ENCODE measurements at regions not wholly inside any gene's neighbourhood (a gene's known extent, or its start where the extent isn't known, plus 50 kb on each side); places are given as distances from the start of the nearest gene placed in this dataset.
A peak's percentile ranks its signal among the peaks of the same experiment; 100 is the strongest.

GRCh38 chr4:184563621-184564020 lies 85.6 kb downstream of the CASP3 start:
- WGBS (ENCODE audit: insufficient coverage), result 81% methylated on average over 3 of the region's 3 CpGs
- H3K27ac ChIP-seq (ENCODE audit: low read length), result no peak overlapping the region
- H3K36me3 ChIP-seq (ENCODE audit: control insufficient read depth, insufficient read depth, low read length), result no peaks in the 10 kb centered on the region
- Mint-ChIP-seq H3K36me3 (no peaks in the 10 kb centered on the region), H3K27me3 (ENCODE audit: low read depth in 2 of 2) (no peaks in the 10 kb centered on the region), H3K27ac (no peak overlapping the region), H3K4me3 (no peak overlapping the region), H3K9me3 (no peaks in the 10 kb centered on the region), H3K4me1 (peaks cover 0 to 4% of the 10 kb centered on the region in 2 donors)
- H3K4me3 ChIP-seq (ENCODE audit: low read length), result no peak overlapping the region
- ATAC-seq (no peak), DNase-seq (no peak)
- no peaks in the 10 kb centered on the region for H3K27me3 ChIP-seq (ENCODE audit: control insufficient read depth, insufficient read depth, low read length)
- no peaks in the 10 kb centered on the region for H3K9me3 ChIP-seq (ENCODE audit: control insufficient read depth, insufficient read depth, low read length)
- no peak for TF ChIP-seq CTCF (IDR thresholded peaks at IDR 0.05)
- H3K4me1 ChIP-seq (ENCODE audit: control insufficient read depth, insufficient read depth, low read length), result no peaks in the 10 kb centered on the region
- intact Hi-C loops (cut with micrococcal nuclease), result no loop called here

GRCh38 chr4:184558996-184559395 lies 84.6 kb upstream of the IRF2 start:
- Mint-ChIP-seq H3K4me1 (peaks cover 0 to 4% of the 10 kb centered on the region in 2 donors), H3K27me3 (ENCODE audit: low read depth in 2 of 2) (no peaks in the 10 kb centered on the region), H3K4me3 (no peak overlapping the region), H3K36me3 (no peaks in the 10 kb centered on the region), H3K27ac (peak overlapping the region in 1 of 2 donors; percentile 7), H3K9me3 (no peaks in the 10 kb centered on the region)
- DNase-seq, result no peak
- TF ChIP-seq CTCF (IDR thresholded peaks at IDR 0.05), result no peak
- Histone ChIP-seq H3K4me1 (ENCODE audit: control insufficient read depth, insufficient read depth, low read length) (no peaks in the 10 kb centered on the region), H3K36me3 (ENCODE audit: control insufficient read depth, insufficient read depth, low read length) (no peaks in the 10 kb centered on the region), H3K9me3 (ENCODE audit: control insufficient read depth, insufficient read depth, low read length) (no peaks in the 10 kb centered on the region), H3K27ac (ENCODE audit: low read length) (no peak overlapping the region), H3K27me3 (ENCODE audit: control insufficient read depth, insufficient read depth, low read length) (no peaks in the 10 kb centered on the region), H3K4me3 (ENCODE audit: low read length) (no peak overlapping the region)
- no peak for ATAC-seq
- intact Hi-C loops (cut with micrococcal nuclease), result no loop called here
- 54% methylated on average over 7 of the region's 7 CpGs for WGBS (ENCODE audit: insufficient coverage)

GRCh38 chr4:184553891-184554290 lies 79.5 kb upstream of the IRF2 start:
- H3K27ac Mint-ChIP-seq, result no peak overlapping the region
- WGBS (ENCODE audit: insufficient coverage), result 89% methylated on average over 4 of the region's 4 CpGs
- ATAC-seq, result no peak

More at GRCh38 chr4:184553891-184554290, 79.5 kb upstream of the IRF2 start:
- Histone ChIP-seq H3K27me3 (ENCODE audit: control insufficient read depth, insufficient read depth, low read length) (no peaks in the 10 kb centered on the region), H3K27ac (ENCODE audit: low read length) (no peak overlapping the region), H3K4me1 (ENCODE audit: control insufficient read depth, insufficient read depth, low read length) (no peaks in the 10 kb centered on the region), H3K9me3 (ENCODE audit: control insufficient read depth, insufficient read depth, low read length) (no peaks in the 10 kb centered on the region), H3K4me3 (ENCODE audit: low read length) (no peak overlapping the region), H3K36me3 (ENCODE audit: control insufficient read depth, insufficient read depth, low read length) (no peaks in the 10 kb centered on the region)
- no peak for TF ChIP-seq CTCF (IDR thresholded peaks at IDR 0.05)
- DNase-seq, result no peak
- H3K27me3 Mint-ChIP-seq (ENCODE audit: low read depth in 2 of 2), result no peaks in the 10 kb centered on the region
- H3K36me3 Mint-ChIP-seq, result no peaks in the 10 kb centered on the region
- intact Hi-C loops (cut with micrococcal nuclease), result no loop called here
- H3K4me1 Mint-ChIP-seq, result peaks cover 0 to 2% of the 10 kb centered on the region in 2 donors
- no peak overlapping the region for H3K4me3 Mint-ChIP-seq
- H3K9me3 Mint-ChIP-seq, result no peaks in the 10 kb centered on the region
